ENCODE measurements at regions not wholly inside any gene's neighbourhood (a gene's known extent, or its start where the extent isn't known, plus 50 kb on each side); places are given as distances from the start of the nearest gene placed in this dataset.
A peak's percentile ranks its signal among the peaks of the same experiment; 100 is the strongest.
"Not testable (repeated sequence)": the region's sequence is repeated elsewhere in the genome, so short reads cannot be mapped to it uniquely, and the experiment has no call there.

GRCh38 chr4:141290771-141291170 lies 70.1 kb downstream of the ZNF330 start:
- DNase-seq, result no peak

GRCh38 chr4:141294306-141294705 lies 73.6 kb downstream of the ZNF330 start:
- no peak for DNase-seq

GRCh38 chr4:141301216-141301615 lies 80.5 kb downstream of the ZNF330 start:
- no peak for DNase-seq

GRCh38 chr4:141302924-141303323 lies 82.2 kb downstream of the ZNF330 start:
- no peak for DNase-seq

GRCh38 chr4:141304346-141304745 lies 83.7 kb downstream of the ZNF330 start:
- DNase-seq, result no peak

GRCh38 chr4:141306331-141306730 lies 85.6 kb downstream of the ZNF330 start:
- DNase-seq, result no peak

GRCh38 chr4:141307241-141307689 lies 86.6 kb downstream of the ZNF330 start:
- DNase-seq, result peak; percentile 66

GRCh38 chr4:141309874-141310273 lies 89.2 kb downstream of the ZNF330 start:
- no peak for DNase-seq

GRCh38 chr4:141311246-141312204 lies 90.8 kb downstream of the ZNF330 start:
- no peak for DNase-seq

- DNase-seq, result no peak
Measured at GRCh38 chr4:141314627-141315026, 93.9 kb downstream of the ZNF330 start.

- no peak for DNase-seq
Measured at GRCh38 chr4:141328560-141329173, 108.0 kb downstream of the ZNF330 start.

GRCh38 chr4:141329174-141329569 lies 108.5 kb downstream of the ZNF330 start:
- DNase-seq, result no peak

- DNase-seq, result no peak
Measured at GRCh38 chr4:141330616-141331015, 109.9 kb downstream of the ZNF330 start.

GRCh38 chr4:141331534-141332358 lies 111.1 kb downstream of the ZNF330 start:
- no peak for DNase-seq

GRCh38 chr4:141332359-141333181 lies 111.9 kb downstream of the ZNF330 start:
- DNase-seq, result peak; percentile 69

GRCh38 chr4:141333456-141334230 lies 112.9 kb downstream of the ZNF330 start:
- DNase-seq, result not testable (repeated sequence)

- DNase-seq, result no peak
Measured at GRCh38 chr4:141335166-141335565, 114.5 kb downstream of the ZNF330 start.

GRCh38 chr4:141338238-141338637 lies 117.5 kb downstream of the ZNF330 start:
- no peak for DNase-seq

GRCh38 chr4:141339391-141339790 lies 118.7 kb downstream of the ZNF330 start:
- no peak for DNase-seq

GRCh38 chr4:141339966-141340365 lies 119.3 kb downstream of the ZNF330 start:
- no peak for DNase-seq

- no peak for DNase-seq
Measured at GRCh38 chr4:141340458-141340857, 119.8 kb downstream of the ZNF330 start.

All from CD4-positive, alpha-beta T cell treated with Interleukin-15 for 1 hour (primary cell).